ENCODE measurements at regions not wholly inside any gene's neighbourhood (a gene's known extent, or its start where the extent isn't known, plus 50 kb on each side); places are given as distances from the start of the nearest gene placed in this dataset.

DNA sequence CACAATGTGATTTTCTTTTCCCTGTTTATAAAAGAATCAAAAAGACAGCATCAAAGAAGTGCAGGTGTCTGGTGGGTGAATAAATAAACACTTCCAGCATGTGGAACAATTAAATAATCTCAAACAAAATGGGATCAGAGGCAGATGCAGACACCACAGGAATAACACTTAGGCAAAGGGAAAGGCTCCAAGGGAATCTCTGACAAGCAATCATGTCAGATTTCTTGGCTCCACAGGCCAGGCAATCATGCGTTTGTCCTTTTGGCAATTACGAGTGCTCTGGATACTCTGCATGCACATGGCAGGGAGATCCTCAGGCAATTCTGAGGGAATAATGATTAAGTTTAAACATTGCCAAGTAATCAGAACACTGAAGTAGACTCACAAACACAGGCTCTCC, 403.5 kb upstream of the LUZP2 start:
- Histone ChIP-seq H3K36me3 (ENCODE audit: control insufficient read depth, insufficient read depth, low read length) (no peaks in the 10 kb centered on the region), H3K4me2 (ENCODE audit: extremely low read depth, insufficient read depth, low read length) (no peak overlapping the region), H3K4me1 (ENCODE audit: control insufficient read depth, extremely low read depth, insufficient read depth, low read length) (no peaks in the 10 kb centered on the region), H3K27ac (ENCODE audit: insufficient read depth, low read length) (no peak overlapping the region), H4K20me1 (ENCODE audit: control insufficient read depth, extremely low read depth, insufficient read depth, low read length) (no peaks in the 10 kb centered on the region), H3K27me3 (ENCODE audit: control insufficient read depth, insufficient read depth, low read length) (no peaks in the 10 kb centered on the region), H3K9ac (ENCODE audit: insufficient read depth, low read length) (no peak overlapping the region), H3K79me2 (ENCODE audit: control insufficient read depth, insufficient read depth, low read length) (no peaks in the 10 kb centered on the region), H3K4me3 (replicated peaks in 1 of 4; ENCODE audit: control extremely low read depth in 1 of 4, insufficient read depth in 1 of 4, low read depth in 3 of 4, low read length in 4 of 4) (no peak overlapping the region), H3K9me3 (ENCODE audit: control insufficient read depth, insufficient read depth, low read depth, low read length) (no peaks in the 10 kb centered on the region), H2AFZ (ENCODE audit: low read length) (no peak overlapping the region)
- TF ChIP-seq CTCF (conservative IDR thresholded peaks at IDR 0.05 in 1 of 2, IDR thresholded peaks at IDR 0.05 in 1 of 2; ENCODE audit: low read depth in 1 of 2, low read length in 2 of 2): no peak
- no peak for TF ChIP-seq EZH2 (IDR thresholded peaks at IDR 0.05; ENCODE audit: low read length, missing control alignments)
- DNase-seq (ENCODE audit: low read depth in 2 of 2): no peak

- Histone ChIP-seq H3K4me3 (replicated peaks in 1 of 4; ENCODE audit: control extremely low read depth in 1 of 4, insufficient read depth in 1 of 4, low read depth in 3 of 4, low read length in 4 of 4) (no peak overlapping the region), H3K79me2 (ENCODE audit: control insufficient read depth, insufficient read depth, low read length) (no peaks in the 10 kb centered on the region), H3K4me1 (ENCODE audit: control insufficient read depth, extremely low read depth, insufficient read depth, low read length) (no peaks in the 10 kb centered on the region), H3K27me3 (ENCODE audit: control insufficient read depth, insufficient read depth, low read length) (no peaks in the 10 kb centered on the region), H3K9me3 (ENCODE audit: control insufficient read depth, insufficient read depth, low read depth, low read length) (no peaks in the 10 kb centered on the region), H3K36me3 (ENCODE audit: control insufficient read depth, insufficient read depth, low read length) (no peaks in the 10 kb centered on the region), H3K4me2 (ENCODE audit: extremely low read depth, insufficient read depth, low read length) (no peak overlapping the region), H4K20me1 (ENCODE audit: control insufficient read depth, extremely low read depth, insufficient read depth, low read length) (no peaks in the 10 kb centered on the region), H3K27ac (ENCODE audit: insufficient read depth, low read length) (no peak overlapping the region), H2AFZ (ENCODE audit: low read length) (no peak overlapping the region), H3K9ac (ENCODE audit: insufficient read depth, low read length) (no peak overlapping the region)
- DNase-seq (ENCODE audit: low read depth in 2 of 2): peak in 1 of 2 donors; percentile 17
- TF ChIP-seq CTCF (conservative IDR thresholded peaks at IDR 0.05 in 1 of 2, IDR thresholded peaks at IDR 0.05 in 1 of 2; ENCODE audit: low read depth in 1 of 2, low read length in 2 of 2) (no peak), EZH2 (IDR thresholded peaks at IDR 0.05; ENCODE audit: low read length, missing control alignments) (no peak)
Observed at GRCh38 chr11:24108609-24109008, 388.2 kb upstream of the LUZP2 start.

- no peak overlapping the region for H3K4me2 ChIP-seq (ENCODE audit: extremely low read depth, insufficient read depth, low read length)
- no peaks in the 10 kb centered on the region for H4K20me1 ChIP-seq (ENCODE audit: control insufficient read depth, extremely low read depth, insufficient read depth, low read length)
- no peak for DNase-seq (ENCODE audit: low read depth in 2 of 2)
- no peak overlapping the region for H2AFZ ChIP-seq (ENCODE audit: low read length)
- no peak overlapping the region for H3K27ac ChIP-seq (ENCODE audit: insufficient read depth, low read length)
- H3K27me3 ChIP-seq (ENCODE audit: control insufficient read depth, insufficient read depth, low read length): no peaks in the 10 kb centered on the region
- H3K9ac ChIP-seq (ENCODE audit: insufficient read depth, low read length): no peak overlapping the region
- H3K4me1 ChIP-seq (ENCODE audit: control insufficient read depth, extremely low read depth, insufficient read depth, low read length): no peaks in the 10 kb centered on the region
- H3K36me3 ChIP-seq (ENCODE audit: control insufficient read depth, insufficient read depth, low read length): no peaks in the 10 kb centered on the region
- TF ChIP-seq EZH2 (IDR thresholded peaks at IDR 0.05; ENCODE audit: low read length, missing control alignments) (no peak), CTCF (conservative IDR thresholded peaks at IDR 0.05 in 1 of 2, IDR thresholded peaks at IDR 0.05 in 1 of 2; ENCODE audit: low read depth in 1 of 2, low read length in 2 of 2) (no peak)
- H3K79me2 ChIP-seq (ENCODE audit: control insufficient read depth, insufficient read depth, low read length): no peaks in the 10 kb centered on the region
- no peaks in the 10 kb centered on the region for H3K9me3 ChIP-seq (ENCODE audit: control insufficient read depth, insufficient read depth, low read depth, low read length)
- no peak overlapping the region for H3K4me3 ChIP-seq (replicated peaks in 1 of 4; ENCODE audit: control extremely low read depth in 1 of 4, insufficient read depth in 1 of 4, low read depth in 3 of 4, low read length in 4 of 4)
Observed at GRCh38 chr11:24122291-24122690, 374.6 kb upstream of the LUZP2 start.
